WI38 (cell line): ENCODE measurements at regions not wholly inside any gene's neighbourhood (a gene's known extent, or its start where the extent isn't known, plus 50 kb on each side); places are given as distances from the start of the nearest gene placed in this dataset.
A peak's percentile ranks its signal among the peaks of the same experiment; 100 is the strongest.

ENCODE experiments used
- H3K4me3 ChIP-seq: 2 replicates; pipeline ENCODE4 v1.5.1; 2011; ENCODE audit warnings: low read depth, mild to moderate bottlenecking, control low read depth, low read length
- TF ChIP-seq, protein P1 (sequence below): IDR thresholded peaks from 2 replicates; pipeline ENCODE4 v1.5.1; 2012; ENCODE audit warnings: low read depth, mild to moderate bottlenecking, control low read depth, low read length

- H3K4me3 ChIP-seq = no peak overlapping the region
- TF ChIP-seq, protein P1, sequence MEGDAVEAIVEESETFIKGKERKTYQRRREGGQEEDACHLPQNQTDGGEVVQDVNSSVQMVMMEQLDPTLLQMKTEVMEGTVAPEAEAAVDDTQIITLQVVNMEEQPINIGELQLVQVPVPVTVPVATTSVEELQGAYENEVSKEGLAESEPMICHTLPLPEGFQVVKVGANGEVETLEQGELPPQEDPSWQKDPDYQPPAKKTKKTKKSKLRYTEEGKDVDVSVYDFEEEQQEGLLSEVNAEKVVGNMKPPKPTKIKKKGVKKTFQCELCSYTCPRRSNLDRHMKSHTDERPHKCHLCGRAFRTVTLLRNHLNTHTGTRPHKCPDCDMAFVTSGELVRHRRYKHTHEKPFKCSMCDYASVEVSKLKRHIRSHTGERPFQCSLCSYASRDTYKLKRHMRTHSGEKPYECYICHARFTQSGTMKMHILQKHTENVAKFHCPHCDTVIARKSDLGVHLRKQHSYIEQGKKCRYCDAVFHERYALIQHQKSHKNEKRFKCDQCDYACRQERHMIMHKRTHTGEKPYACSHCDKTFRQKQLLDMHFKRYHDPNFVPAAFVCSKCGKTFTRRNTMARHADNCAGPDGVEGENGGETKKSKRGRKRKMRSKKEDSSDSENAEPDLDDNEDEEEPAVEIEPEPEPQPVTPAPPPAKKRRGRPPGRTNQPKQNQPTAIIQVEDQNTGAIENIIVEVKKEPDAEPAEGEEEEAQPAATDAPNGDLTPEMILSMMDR = 0 out of 2 replicates have a peak, but pooled peaks have one; percentile 13
Observed at GRCh38 chr3:6799264-6799915, 61.5 kb upstream of the GRM7 start.

GRCh38 chr3:6803619-6804018 lies 57.3 kb upstream of the GRM7 start:
- no peak overlapping the region for H3K4me3 ChIP-seq
- TF ChIP-seq, protein P1 = no peak

DNA sequence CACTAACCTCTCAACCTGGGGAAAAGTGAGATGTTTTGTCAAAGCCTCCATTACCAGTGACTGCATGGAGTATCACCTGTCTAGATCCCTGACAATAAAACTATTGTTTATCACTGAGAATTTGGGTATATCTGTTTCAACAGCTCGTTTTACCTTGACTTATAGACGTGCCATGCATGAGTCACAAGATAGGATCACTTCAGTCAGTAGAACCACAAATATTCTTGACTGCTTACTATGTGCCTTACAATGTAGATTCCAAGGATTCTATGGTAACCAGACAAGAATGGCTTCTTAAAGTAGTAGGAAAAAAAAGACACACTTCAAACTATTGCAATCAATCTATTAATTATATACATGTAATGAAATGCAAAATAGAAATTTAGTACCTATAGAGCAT lies 55.7 kb upstream of the GRM7 start:
- TF ChIP-seq, protein P1 = no peak
- no peak overlapping the region for H3K4me3 ChIP-seq

- TF ChIP-seq, protein P1 = no peak
- no peak overlapping the region for H3K4me3 ChIP-seq
Observed at GRCh38 chr3:6806991-6807390, 53.9 kb upstream of the GRM7 start.

GRCh38 chr3:6807967-6808588 lies 52.8 kb upstream of the GRM7 start:
- no peak overlapping the region for H3K4me3 ChIP-seq
- TF ChIP-seq, protein P1 = no peak

- H3K4me3 ChIP-seq = no peak overlapping the region
- TF ChIP-seq, protein P1 = no peak
Observed at GRCh38 chr3:6809349-6809748, 51.6 kb upstream of the GRM7 start.
